ENCODE measurements at regions not wholly inside any gene's neighbourhood (a gene's known extent, or its start where the extent isn't known, plus 50 kb on each side); places are given as distances from the start of the nearest gene placed in this dataset.

DNA sequence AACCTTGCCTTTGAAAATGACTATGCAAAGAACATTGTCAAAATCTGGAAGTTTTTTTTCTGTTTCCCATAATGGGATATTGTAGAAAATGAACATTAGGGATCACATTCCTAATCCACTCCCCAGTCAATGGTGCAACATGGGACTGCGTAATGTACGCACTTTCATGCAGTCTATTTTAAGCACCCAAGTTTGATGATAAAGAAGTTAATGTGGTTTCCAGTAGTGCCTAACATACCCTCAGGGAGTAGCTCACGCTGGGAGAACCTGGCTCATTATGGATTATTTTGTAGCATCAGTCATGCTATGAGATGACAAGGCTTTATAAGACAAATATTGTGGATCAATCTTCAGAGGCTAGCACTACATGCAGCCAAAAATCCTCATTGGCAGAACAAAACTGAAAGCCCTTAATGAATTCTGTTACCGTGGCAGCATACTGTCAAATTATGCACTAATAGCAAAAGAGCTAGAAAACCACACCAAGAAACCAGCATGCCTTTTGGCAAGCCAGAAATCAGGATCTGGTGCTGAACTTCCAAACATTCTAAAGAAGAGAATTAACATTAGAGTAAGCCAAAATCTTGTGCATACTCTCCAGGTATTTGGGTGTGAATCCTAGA is 1392.8 kb upstream of the TENM3 start:
- TF ChIP-seq, protein P1, sequence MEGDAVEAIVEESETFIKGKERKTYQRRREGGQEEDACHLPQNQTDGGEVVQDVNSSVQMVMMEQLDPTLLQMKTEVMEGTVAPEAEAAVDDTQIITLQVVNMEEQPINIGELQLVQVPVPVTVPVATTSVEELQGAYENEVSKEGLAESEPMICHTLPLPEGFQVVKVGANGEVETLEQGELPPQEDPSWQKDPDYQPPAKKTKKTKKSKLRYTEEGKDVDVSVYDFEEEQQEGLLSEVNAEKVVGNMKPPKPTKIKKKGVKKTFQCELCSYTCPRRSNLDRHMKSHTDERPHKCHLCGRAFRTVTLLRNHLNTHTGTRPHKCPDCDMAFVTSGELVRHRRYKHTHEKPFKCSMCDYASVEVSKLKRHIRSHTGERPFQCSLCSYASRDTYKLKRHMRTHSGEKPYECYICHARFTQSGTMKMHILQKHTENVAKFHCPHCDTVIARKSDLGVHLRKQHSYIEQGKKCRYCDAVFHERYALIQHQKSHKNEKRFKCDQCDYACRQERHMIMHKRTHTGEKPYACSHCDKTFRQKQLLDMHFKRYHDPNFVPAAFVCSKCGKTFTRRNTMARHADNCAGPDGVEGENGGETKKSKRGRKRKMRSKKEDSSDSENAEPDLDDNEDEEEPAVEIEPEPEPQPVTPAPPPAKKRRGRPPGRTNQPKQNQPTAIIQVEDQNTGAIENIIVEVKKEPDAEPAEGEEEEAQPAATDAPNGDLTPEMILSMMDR (IDR thresholded peaks at IDR 0.05): no peak
- no CpG with 5 or more reads among the region's 4 CpGs for WGBS (ENCODE audit: insufficient coverage)
- H3K4me2 ChIP-seq (replicated peaks; ENCODE audit: extremely low read depth, low read length, poor library complexity, severe bottlenecking): no peak overlapping the region
- no peak overlapping the region for H3K9ac ChIP-seq (ENCODE audit: insufficient read depth, low read length, poor library complexity, severe bottlenecking)
- H3K79me2 ChIP-seq (ENCODE audit: insufficient read depth, low read length): no peaks in the 10 kb centered on the region
- Mint-ChIP-seq H3K9me3 (peaks cover 0 to 2% (median 0%) of the 10 kb centered on the region in 7 donors), H3K4me3 (no peak overlapping the region), H3K4me1 (no peaks in the 10 kb centered on the region), H3K36me3 (no peaks in the 10 kb centered on the region), H3K27me3 (ENCODE audit: low read depth in 3 of 3) (peaks cover 0 to 3% (median 0%) of the 10 kb centered on the region in 3 donors), H3K27ac (no peak overlapping the region)
- H3K4me1 ChIP-seq (ENCODE audit: control insufficient read depth in 1 of 2, insufficient read depth in 2 of 2, low read length in 2 of 2): no peaks in the 10 kb centered on the region
- H3K27ac ChIP-seq (ENCODE audit: low read depth in 1 of 2, low read length in 2 of 2): no peak overlapping the region
- no peaks in the 10 kb centered on the region for H3K27me3 ChIP-seq (ENCODE audit: control insufficient read depth in 2 of 2, insufficient read depth in 2 of 2, low read length in 2 of 2)
- H3K9me3 ChIP-seq (replicated peaks in 1 of 2; ENCODE audit: control insufficient read depth in 1 of 2, insufficient read depth in 1 of 2, low read length in 2 of 2): no peaks in the 10 kb centered on the region
- H4K20me1 ChIP-seq (ENCODE audit: insufficient read depth, low read length): no peaks in the 10 kb centered on the region
- H3K4me3 ChIP-seq (replicated peaks in 1 of 3; ENCODE audit: low read depth in 2 of 3, low read length in 3 of 3): no peak overlapping the region
- no peak for DNase-seq
- intact Hi-C loops (cut with micrococcal nuclease): no loop called here
- H3K36me3 ChIP-seq (replicated peaks in 1 of 2; ENCODE audit: control insufficient read depth in 1 of 2, insufficient read depth in 2 of 2, low read length in 2 of 2): no peaks in the 10 kb centered on the region
- no peak overlapping the region for H2AFZ ChIP-seq (ENCODE audit: insufficient read depth, low read depth, low read length, poor library complexity, severe bottlenecking)

DNA sequence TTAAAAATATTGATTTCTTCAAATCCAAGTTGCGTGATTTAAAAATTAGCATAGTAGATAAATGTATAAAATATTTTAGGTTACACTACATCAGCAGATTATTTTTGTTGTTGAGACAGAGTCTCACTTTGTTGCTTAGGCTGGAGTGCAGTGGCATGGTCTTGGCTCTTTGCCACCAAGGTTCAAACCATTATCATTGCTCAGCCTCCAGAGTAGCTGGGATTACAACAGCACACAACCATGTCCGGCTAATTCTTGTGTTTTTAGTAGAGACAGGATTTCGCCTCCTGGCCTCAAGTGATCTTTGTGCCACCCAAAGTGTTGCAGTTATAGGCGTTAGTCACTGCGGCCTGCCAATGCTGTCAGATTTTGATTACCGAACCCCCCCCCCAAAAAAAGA is 1390.5 kb upstream of the TENM3 start:
- H3K4me3 Mint-ChIP-seq: no peak overlapping the region
- H3K4me1 Mint-ChIP-seq: no peaks in the 10 kb centered on the region
- Histone ChIP-seq H3K27me3 (ENCODE audit: control insufficient read depth in 2 of 2, insufficient read depth in 2 of 2, low read length in 2 of 2) (no peaks in the 10 kb centered on the region), H3K79me2 (ENCODE audit: insufficient read depth, low read length) (no peaks in the 10 kb centered on the region), H3K4me1 (ENCODE audit: control insufficient read depth in 1 of 2, insufficient read depth in 2 of 2, low read length in 2 of 2) (no peaks in the 10 kb centered on the region), H3K9ac (ENCODE audit: insufficient read depth, low read length, poor library complexity, severe bottlenecking) (no peak overlapping the region), H2AFZ (ENCODE audit: insufficient read depth, low read depth, low read length, poor library complexity, severe bottlenecking) (no peak overlapping the region), H3K9me3 (replicated peaks in 1 of 2; ENCODE audit: control insufficient read depth in 1 of 2, insufficient read depth in 1 of 2, low read length in 2 of 2) (no peaks in the 10 kb centered on the region), H3K36me3 (replicated peaks in 1 of 2; ENCODE audit: control insufficient read depth in 1 of 2, insufficient read depth in 2 of 2, low read length in 2 of 2) (no peaks in the 10 kb centered on the region), H4K20me1 (ENCODE audit: insufficient read depth, low read length) (no peaks in the 10 kb centered on the region), H3K4me3 (replicated peaks in 1 of 3; ENCODE audit: low read depth in 2 of 3, low read length in 3 of 3) (no peak overlapping the region), H3K27ac (ENCODE audit: low read depth in 1 of 2, low read length in 2 of 2) (no peak overlapping the region), H3K4me2 (replicated peaks; ENCODE audit: extremely low read depth, low read length, poor library complexity, severe bottlenecking) (no peak overlapping the region)
- peaks cover 0 to 4% (median 0%) of the 10 kb centered on the region in 7 donors for H3K9me3 Mint-ChIP-seq
- WGBS (ENCODE audit: insufficient coverage): 100% methylated on average over 2 of the region's 6 CpGs
- H3K36me3 Mint-ChIP-seq: no peaks in the 10 kb centered on the region
- DNase-seq: no peak
- intact Hi-C loops (cut with micrococcal nuclease): no loop called here
- H3K27me3 Mint-ChIP-seq (ENCODE audit: low read depth in 3 of 3): peaks cover 0 to 3% (median 0%) of the 10 kb centered on the region in 3 donors
- no peak overlapping the region for H3K27ac Mint-ChIP-seq
- TF ChIP-seq, protein P1 (IDR thresholded peaks at IDR 0.05): no peak

Data from CD14-positive monocyte (primary cell).